ENCODE measurements at regions not wholly inside any gene's neighbourhood (a gene's known extent, or its start where the extent isn't known, plus 50 kb on each side); places are given as distances from the start of the nearest gene placed in this dataset.

- Histone ChIP-seq H3K27me3 (ENCODE audit: low read depth, low read length) (peaks cover 26% of the 10 kb centered on the region), H3K4me2 (ENCODE audit: low read length) (no peak overlapping the region), H3K27ac (ENCODE audit: low read length) (no peak overlapping the region), H4K20me1 (ENCODE audit: insufficient read depth, low read length) (no peaks in the 10 kb centered on the region), H3K4me3 (ENCODE audit: low read length) (no peak overlapping the region), H3K36me3 (replicated peaks; ENCODE audit: low read depth, low read length) (no peaks in the 10 kb centered on the region), H3K79me2 (ENCODE audit: low read length) (no peaks in the 10 kb centered on the region), H3K9ac (ENCODE audit: low read length) (no peak overlapping the region), H3K9me3 (ENCODE audit: insufficient read depth, low read length) (no peaks in the 10 kb centered on the region), H2AFZ (ENCODE audit: low read depth, low read length) (no peak overlapping the region), H3K4me1 (ENCODE audit: low read length) (peaks cover 5% of the 10 kb centered on the region)
- TF ChIP-seq EZH2phosphoT487 (IDR thresholded peaks at IDR 0.05; ENCODE audit: low read depth) (no peak), CTCF (IDR thresholded peaks at IDR 0.05; ENCODE audit: low read depth, low read length) (no peak)
Measured at GRCh38 chr1:168437821-168438220, 106.0 kb downstream of the XCL2 start.

- Histone ChIP-seq H3K9ac (ENCODE audit: low read length) (no peak overlapping the region), H3K79me2 (ENCODE audit: low read length) (no peaks in the 10 kb centered on the region), H3K27ac (ENCODE audit: low read length) (no peak overlapping the region), H3K4me3 (ENCODE audit: low read length) (no peak overlapping the region), H2AFZ (ENCODE audit: low read depth, low read length) (no peak overlapping the region), H4K20me1 (ENCODE audit: insufficient read depth, low read length) (no peaks in the 10 kb centered on the region), H3K4me2 (ENCODE audit: low read length) (no peak overlapping the region), H3K27me3 (ENCODE audit: low read depth, low read length) (peaks cover 18% of the 10 kb centered on the region), H3K4me1 (ENCODE audit: low read length) (peaks cover 5% of the 10 kb centered on the region), H3K36me3 (replicated peaks; ENCODE audit: low read depth, low read length) (no peaks in the 10 kb centered on the region), H3K9me3 (ENCODE audit: insufficient read depth, low read length) (no peaks in the 10 kb centered on the region)
- TF ChIP-seq CTCF (IDR thresholded peaks at IDR 0.05; ENCODE audit: low read depth, low read length) (no peak), EZH2phosphoT487 (IDR thresholded peaks at IDR 0.05; ENCODE audit: low read depth) (no peak)
Measured at GRCh38 chr1:168435439-168435838, 108.4 kb downstream of the XCL2 start.

- no peak for TF ChIP-seq EZH2phosphoT487 (IDR thresholded peaks at IDR 0.05; ENCODE audit: low read depth)
- no peak for TF ChIP-seq CTCF (IDR thresholded peaks at IDR 0.05; ENCODE audit: low read depth, low read length)
- H4K20me1 ChIP-seq (ENCODE audit: insufficient read depth, low read length) = no peaks in the 10 kb centered on the region
- no peaks in the 10 kb centered on the region for H3K9me3 ChIP-seq (ENCODE audit: insufficient read depth, low read length)
- no peaks in the 10 kb centered on the region for H3K36me3 ChIP-seq (replicated peaks; ENCODE audit: low read depth, low read length)
- H3K79me2 ChIP-seq (ENCODE audit: low read length) = no peaks in the 10 kb centered on the region
- H2AFZ ChIP-seq (ENCODE audit: low read depth, low read length) = no peak overlapping the region
- H3K27ac ChIP-seq (ENCODE audit: low read length) = no peak overlapping the region
- H3K4me1 ChIP-seq (ENCODE audit: low read length) = no peaks in the 10 kb centered on the region
- no peak overlapping the region for H3K4me2 ChIP-seq (ENCODE audit: low read length)
- H3K4me3 ChIP-seq (ENCODE audit: low read length) = no peak overlapping the region
- H3K27me3 ChIP-seq (ENCODE audit: low read depth, low read length) = peaks cover 15% of the 10 kb centered on the region
- H3K9ac ChIP-seq (ENCODE audit: low read length) = no peak overlapping the region
Measured at GRCh38 chr1:168433238-168433637, 110.6 kb downstream of the XCL2 start.

- Histone ChIP-seq H3K79me2 (ENCODE audit: low read length) (no peaks in the 10 kb centered on the region), H3K9me3 (ENCODE audit: insufficient read depth, low read length) (no peaks in the 10 kb centered on the region), H2AFZ (ENCODE audit: low read depth, low read length) (no peak overlapping the region)
Measured at GRCh38 chr1:168431882-168432281, 111.9 kb downstream of the XCL2 start.

More at GRCh38 chr1:168431882-168432281, 111.9 kb downstream of the XCL2 start:
- H3K9ac ChIP-seq (ENCODE audit: low read length) = no peak overlapping the region
- TF ChIP-seq EZH2phosphoT487 (IDR thresholded peaks at IDR 0.05; ENCODE audit: low read depth) = no peak
- TF ChIP-seq CTCF (IDR thresholded peaks at IDR 0.05; ENCODE audit: low read depth, low read length) = no peak
- no peak overlapping the region for H3K4me3 ChIP-seq (ENCODE audit: low read length)
- H3K36me3 ChIP-seq (replicated peaks; ENCODE audit: low read depth, low read length) = no peaks in the 10 kb centered on the region
- H3K27ac ChIP-seq (ENCODE audit: low read length) = no peak overlapping the region
- H3K27me3 ChIP-seq (ENCODE audit: low read depth, low read length) = peaks cover 15% of the 10 kb centered on the region
- H3K4me2 ChIP-seq (ENCODE audit: low read length) = no peak overlapping the region
- no peaks in the 10 kb centered on the region for H4K20me1 ChIP-seq (ENCODE audit: insufficient read depth, low read length)
- no peaks in the 10 kb centered on the region for H3K4me1 ChIP-seq (ENCODE audit: low read length)
